ENCODE measurements at regions not wholly inside any gene's neighbourhood (a gene's known extent, or its start where the extent isn't known, plus 50 kb on each side); places are given as distances from the start of the nearest gene placed in this dataset.

- intact Hi-C loops (cut with micrococcal nuclease): no loop called here
- no peak overlapping the region for H3K4me3 Mint-ChIP-seq
- no peaks in the 10 kb centered on the region for H3K4me1 Mint-ChIP-seq (ENCODE audit: low read depth)
- no peak overlapping the region for H3K27ac Mint-ChIP-seq
- no peaks in the 10 kb centered on the region for H3K9me3 Mint-ChIP-seq
- no peaks in the 10 kb centered on the region for H3K36me3 Mint-ChIP-seq (ENCODE audit: low read depth)
- no peak for DNase-seq (ENCODE audit: low spot score)
- no peaks in the 10 kb centered on the region for H3K27me3 Mint-ChIP-seq (ENCODE audit: insufficient read depth)
Measured at GRCh38 chr12:87687362-87687761, 341.8 kb downstream of the C12orf50 start.

GRCh38 chr12:87685696-87686095 is 343.5 kb downstream of the C12orf50 start:
- Mint-ChIP-seq H3K36me3 (ENCODE audit: low read depth) (no peaks in the 10 kb centered on the region), H3K9me3 (no peaks in the 10 kb centered on the region), H3K4me1 (ENCODE audit: low read depth) (no peaks in the 10 kb centered on the region), H3K27me3 (ENCODE audit: insufficient read depth) (no peaks in the 10 kb centered on the region), H3K27ac (no peak overlapping the region), H3K4me3 (no peak overlapping the region)
- no peak for DNase-seq (ENCODE audit: low spot score)
- intact Hi-C loops (cut with micrococcal nuclease): no loop called here

- Mint-ChIP-seq H3K27ac (no peak overlapping the region), H3K4me3 (no peak overlapping the region), H3K36me3 (ENCODE audit: low read depth) (no peaks in the 10 kb centered on the region), H3K4me1 (ENCODE audit: low read depth) (no peaks in the 10 kb centered on the region), H3K27me3 (ENCODE audit: insufficient read depth) (no peaks in the 10 kb centered on the region), H3K9me3 (no peaks in the 10 kb centered on the region)
- intact Hi-C loops (cut with micrococcal nuclease): no loop called here
- no peak for DNase-seq (ENCODE audit: low spot score)
Measured at GRCh38 chr12:87679251-87679650, 349.9 kb downstream of the C12orf50 start.

- H3K4me1 Mint-ChIP-seq (ENCODE audit: low read depth): no peaks in the 10 kb centered on the region
- no peaks in the 10 kb centered on the region for H3K36me3 Mint-ChIP-seq (ENCODE audit: low read depth)
- H3K9me3 Mint-ChIP-seq: no peaks in the 10 kb centered on the region
- no peaks in the 10 kb centered on the region for H3K27me3 Mint-ChIP-seq (ENCODE audit: insufficient read depth)
- no peak overlapping the region for H3K27ac Mint-ChIP-seq
- no peak overlapping the region for H3K4me3 Mint-ChIP-seq
- intact Hi-C loops (cut with micrococcal nuclease): no loop called here
- DNase-seq (ENCODE audit: low spot score): no peak
Measured at GRCh38 chr12:87678453-87678852, 350.7 kb downstream of the C12orf50 start.

- Mint-ChIP-seq H3K36me3 (ENCODE audit: low read depth) (no peaks in the 10 kb centered on the region), H3K4me1 (ENCODE audit: low read depth) (no peaks in the 10 kb centered on the region), H3K4me3 (no peak overlapping the region), H3K9me3 (no peaks in the 10 kb centered on the region), H3K27ac (no peak overlapping the region), H3K27me3 (ENCODE audit: insufficient read depth) (no peaks in the 10 kb centered on the region)
- intact Hi-C loops (cut with micrococcal nuclease): no loop called here
- no peak for DNase-seq (ENCODE audit: low spot score)
Measured at GRCh38 chr12:87676731-87677130, 352.5 kb downstream of the C12orf50 start.

- Mint-ChIP-seq H3K4me1 (ENCODE audit: low read depth) (no peaks in the 10 kb centered on the region), H3K4me3 (no peak overlapping the region), H3K36me3 (ENCODE audit: low read depth) (no peaks in the 10 kb centered on the region), H3K27me3 (ENCODE audit: insufficient read depth) (no peaks in the 10 kb centered on the region), H3K9me3 (no peaks in the 10 kb centered on the region), H3K27ac (no peak overlapping the region)
- intact Hi-C loops (cut with micrococcal nuclease): no loop called here
- DNase-seq (ENCODE audit: low spot score): no peak
Measured at GRCh38 chr12:87671757-87672156, 357.4 kb downstream of the C12orf50 start.

GRCh38 chr12:87670448-87670847 is 358.8 kb downstream of the C12orf50 start:
- intact Hi-C loops (cut with micrococcal nuclease): no loop called here
- Mint-ChIP-seq H3K27me3 (ENCODE audit: insufficient read depth) (no peaks in the 10 kb centered on the region), H3K9me3 (no peaks in the 10 kb centered on the region), H3K27ac (no peak overlapping the region), H3K4me3 (no peak overlapping the region), H3K4me1 (ENCODE audit: low read depth) (no peaks in the 10 kb centered on the region), H3K36me3 (ENCODE audit: low read depth) (no peaks in the 10 kb centered on the region)
- DNase-seq (ENCODE audit: low spot score): no peak

- no peak overlapping the region for H3K27ac Mint-ChIP-seq
- no peaks in the 10 kb centered on the region for H3K36me3 Mint-ChIP-seq (ENCODE audit: low read depth)
- H3K4me3 Mint-ChIP-seq: no peak overlapping the region
- H3K27me3 Mint-ChIP-seq (ENCODE audit: insufficient read depth): no peaks in the 10 kb centered on the region
- H3K4me1 Mint-ChIP-seq (ENCODE audit: low read depth): peaks cover 2% of the 10 kb centered on the region
- no peak for DNase-seq (ENCODE audit: low spot score)
- intact Hi-C loops (cut with micrococcal nuclease): no loop called here
- H3K9me3 Mint-ChIP-seq: no peaks in the 10 kb centered on the region
Measured at GRCh38 chr12:87667378-87667777, 361.8 kb downstream of the C12orf50 start.

- H3K27me3 Mint-ChIP-seq (ENCODE audit: insufficient read depth): no peaks in the 10 kb centered on the region
- peaks cover 9% of the 10 kb centered on the region for H3K4me1 Mint-ChIP-seq (ENCODE audit: low read depth)
- no peak overlapping the region for H3K4me3 Mint-ChIP-seq
- DNase-seq (ENCODE audit: low spot score): no peak
- intact Hi-C loops (cut with micrococcal nuclease): no loop called here
- H3K36me3 Mint-ChIP-seq (ENCODE audit: low read depth): no peaks in the 10 kb centered on the region
- H3K27ac Mint-ChIP-seq: no peak overlapping the region
- no peaks in the 10 kb centered on the region for H3K9me3 Mint-ChIP-seq
Measured at GRCh38 chr12:87661786-87662377, 367.3 kb downstream of the C12orf50 start.

GRCh38 chr12:87660987-87661774 is 368.0 kb downstream of the C12orf50 start:
- Mint-ChIP-seq H3K9me3 (no peaks in the 10 kb centered on the region), H3K27ac (no peak overlapping the region)

GRCh38 chr12:87660291-87660690 is 368.9 kb downstream of the C12orf50 start:
- Mint-ChIP-seq H3K36me3 (ENCODE audit: low read depth) (no peaks in the 10 kb centered on the region), H3K27ac (no peak overlapping the region), H3K27me3 (ENCODE audit: insufficient read depth) (no peaks in the 10 kb centered on the region), H3K9me3 (no peaks in the 10 kb centered on the region), H3K4me1 (ENCODE audit: low read depth) (peaks cover 9% of the 10 kb centered on the region), H3K4me3 (no peak overlapping the region)
- intact Hi-C loops (cut with micrococcal nuclease): no loop called here
- DNase-seq (ENCODE audit: low spot score): no peak

More at GRCh38 chr12:87660987-87661774, 368.0 kb downstream of the C12orf50 start:
- Mint-ChIP-seq H3K4me1 (ENCODE audit: low read depth) (peaks cover 9% of the 10 kb centered on the region), H3K4me3 (no peak overlapping the region), H3K36me3 (ENCODE audit: low read depth) (no peaks in the 10 kb centered on the region), H3K27me3 (ENCODE audit: insufficient read depth) (no peaks in the 10 kb centered on the region)
- no peak for DNase-seq (ENCODE audit: low spot score)
- intact Hi-C loops (cut with micrococcal nuclease): no loop called here

GRCh38 chr12:87656311-87656710 is 372.9 kb downstream of the C12orf50 start:
- Mint-ChIP-seq H3K36me3 (ENCODE audit: low read depth) (no peaks in the 10 kb centered on the region), H3K27me3 (ENCODE audit: insufficient read depth) (no peaks in the 10 kb centered on the region), H3K9me3 (no peaks in the 10 kb centered on the region), H3K27ac (no peak overlapping the region), H3K4me3 (no peak overlapping the region), H3K4me1 (ENCODE audit: low read depth) (no peaks in the 10 kb centered on the region)
- intact Hi-C loops (cut with micrococcal nuclease): no loop called here
- no peak for DNase-seq (ENCODE audit: low spot score)

- no peaks in the 10 kb centered on the region for H3K36me3 Mint-ChIP-seq (ENCODE audit: low read depth)
- intact Hi-C loops (cut with micrococcal nuclease): no loop called here
Measured at GRCh38 chr12:87651670-87652425, 377.4 kb downstream of the C12orf50 start.

More at GRCh38 chr12:87651670-87652425, 377.4 kb downstream of the C12orf50 start:
- H3K9me3 Mint-ChIP-seq: no peaks in the 10 kb centered on the region
- H3K4me3 Mint-ChIP-seq: no peak overlapping the region
- H3K4me1 Mint-ChIP-seq (ENCODE audit: low read depth): no peaks in the 10 kb centered on the region
- no peak overlapping the region for H3K27ac Mint-ChIP-seq
- DNase-seq (ENCODE audit: low spot score): no peak
- H3K27me3 Mint-ChIP-seq (ENCODE audit: insufficient read depth): no peaks in the 10 kb centered on the region

Data from activated T-helper 1 cell treated with anti-CD3 and anti-CD28 coated beads, Interleukin-12 subunit alpha, Interleukin-12 subunit beta, Interleukin-2, Interleukin-4 antibody, amounts not matched to agents 30 ng/mL and 10 ng/mL and 1 ng/mL, durations not matched to agents 14 hours and 24 hours and 36 hours (primary cell).